Spinal cord (tissue), 9 donors: ENCODE measurements at regions not wholly inside any gene's neighbourhood (a gene's known extent, or its start where the extent isn't known, plus 50 kb on each side); places are given as distances from the start of the nearest gene placed in this dataset.
A peak's percentile ranks its signal among the peaks of the same experiment; 100 is the strongest.
"Not testable (repeated sequence)": the region's sequence is repeated elsewhere in the genome, so short reads cannot be mapped to it uniquely, and the experiment has no call there.

Experiments
- DNase-seq, 6 donors: peaks; one replicate each; pipeline versions ENCODE4 v3.0.0 to v3.0.0-alpha.2; 2013 to 2015; ENCODE audit warnings: low spot score in 6 of 6, low read depth in 4 of 6
- H3K27ac ChIP-seq: one replicate; pipeline ENCODE4 v1.5.1; 2013; ENCODE audit warnings: low read depth, low read length, control low read depth
- H3K27me3 ChIP-seq: one replicate; pipeline ENCODE4 v1.6.1; 2013; ENCODE audit warnings: low read length; ENCODE audit not compliant: control insufficient read depth, insufficient read depth
- H3K36me3 ChIP-seq: one replicate; pipeline ENCODE4 v1.6.1; 2013; ENCODE audit warnings: low read length; ENCODE audit not compliant: control insufficient read depth, insufficient read depth
- H3K4me1 ChIP-seq: one replicate; pipeline ENCODE4 v1.6.1; 2013; ENCODE audit warnings: low read length; ENCODE audit not compliant: control insufficient read depth, insufficient read depth
- H3K4me3 ChIP-seq: one replicate; pipeline ENCODE4 v1.5.1; 2013; ENCODE audit warnings: low read depth, low read length, control low read depth
- H3K9me3 ChIP-seq: one replicate; pipeline ENCODE4 v1.6.1; 2013; ENCODE audit warnings: low read length; ENCODE audit not compliant: control insufficient read depth, insufficient read depth
- WGBS: methylation state at CpG from one replicate; pipeline ENCODE4 v1.1.5; 2013; ENCODE audit warnings: missing lambda C conversion rate; ENCODE audit not compliant: insufficient coverage; 5-methylcytosine and 5-hydroxymethylcytosine counted together
- donor health status: healthy.

GRCh38 chr2:111669928-111670695 is 213.9 kb downstream of the ANAPC1 start:
- Histone ChIP-seq H3K9me3 (no peaks in the 10 kb centered on the region), H3K27ac (no peak overlapping the region), H3K27me3 (no peaks in the 10 kb centered on the region), H3K4me3 (no peak overlapping the region), H3K36me3 (no peaks in the 10 kb centered on the region), H3K4me1 (no peaks in the 10 kb centered on the region)
- 92% methylated on average over 6 of the region's 11 CpGs for WGBS
- DNase-seq, result no peak

- WGBS, result 91% methylated on average over 6 of the region's 6 CpGs
- H3K9me3 ChIP-seq, result no peaks in the 10 kb centered on the region
- DNase-seq, result no peak
- no peaks in the 10 kb centered on the region for H3K4me1 ChIP-seq
- no peak overlapping the region for H3K27ac ChIP-seq
- H3K27me3 ChIP-seq, result no peaks in the 10 kb centered on the region
- H3K4me3 ChIP-seq, result no peak overlapping the region
- H3K36me3 ChIP-seq, result no peaks in the 10 kb centered on the region
These were observed 213.2 kb downstream of the ANAPC1 start for GRCh38 chr2:111670776-111671175.

GRCh38 chr2:111671426-111672150 is 212.4 kb downstream of the ANAPC1 start:
- no peak overlapping the region for H3K4me3 ChIP-seq
- peak in 1 of 6 donors; percentile 52 for DNase-seq
- H3K4me1 ChIP-seq, result no peaks in the 10 kb centered on the region
- H3K9me3 ChIP-seq, result no peaks in the 10 kb centered on the region
- no peaks in the 10 kb centered on the region for H3K36me3 ChIP-seq
- 83% methylated on average over 8 of the region's 15 CpGs for WGBS
- no peaks in the 10 kb centered on the region for H3K27me3 ChIP-seq
- peak overlapping the region; percentile 58 for H3K27ac ChIP-seq

- WGBS, result 93% methylated on average over 3 of the region's 27 CpGs
- not testable (repeated sequence) for H3K4me3 ChIP-seq, H3K9me3 ChIP-seq, H3K27ac ChIP-seq, DNase-seq, H3K4me1 ChIP-seq, H3K36me3 ChIP-seq, H3K27me3 ChIP-seq
These were observed 211.4 kb downstream of the ANAPC1 start for GRCh38 chr2:111672641-111673040.

- Histone ChIP-seq H3K4me1 (peaks cover 4% of the 10 kb centered on the region), H3K27me3 (no peaks in the 10 kb centered on the region), H3K4me3 (no peak overlapping the region), H3K9me3 (no peaks in the 10 kb centered on the region), H3K27ac (no peak overlapping the region), H3K36me3 (no peaks in the 10 kb centered on the region)
- no peak for DNase-seq
- 72% methylated on average over 3 of the region's 4 CpGs for WGBS
These were observed 210.5 kb downstream of the ANAPC1 start for GRCh38 chr2:111673526-111673925.

GRCh38 chr2:111675419-111676194 is 208.4 kb downstream of the ANAPC1 start:
- Histone ChIP-seq H3K27ac (no peak overlapping the region), H3K36me3 (no peaks in the 10 kb centered on the region), H3K4me3 (no peak overlapping the region), H3K9me3 (no peaks in the 10 kb centered on the region), H3K4me1 (peaks cover 7% of the 10 kb centered on the region), H3K27me3 (no peaks in the 10 kb centered on the region)
- 97% methylated on average over 6 of the region's 10 CpGs for WGBS
- no peak for DNase-seq

- Histone ChIP-seq H3K36me3 (no peaks in the 10 kb centered on the region), H3K4me3 (no peak overlapping the region), H3K4me1 (peaks cover 7% of the 10 kb centered on the region), H3K9me3 (no peaks in the 10 kb centered on the region), H3K27ac (no peak overlapping the region), H3K27me3 (no peaks in the 10 kb centered on the region)
- DNase-seq, result peak in 2 of 6 donors; percentile 26 to 60
- WGBS, result 78% methylated on average over 1 of the region's 4 CpGs
These were observed 207.6 kb downstream of the ANAPC1 start for GRCh38 chr2:111676291-111676822.

- Histone ChIP-seq H3K4me3 (no peak overlapping the region), H3K27ac (no peak overlapping the region), H3K36me3 (no peaks in the 10 kb centered on the region), H3K4me1 (peaks cover 7% of the 10 kb centered on the region), H3K9me3 (no peaks in the 10 kb centered on the region), H3K27me3 (no peaks in the 10 kb centered on the region)
- 59% methylated on average over 7 of the region's 7 CpGs for WGBS
- DNase-seq, result peak in 1 of 6 donors; percentile 53
These were observed 205.8 kb downstream of the ANAPC1 start for GRCh38 chr2:111678161-111678560.

- Histone ChIP-seq H3K4me1 (peaks cover 7% of the 10 kb centered on the region), H3K4me3 (no peak overlapping the region), H3K36me3 (no peaks in the 10 kb centered on the region), H3K9me3 (no peaks in the 10 kb centered on the region), H3K27me3 (no peaks in the 10 kb centered on the region), H3K27ac (no peak overlapping the region)
- whole genome bisulfite sequencing, result 11% methylated on average over 2 of the region's 5 CpGs
- peak in 1 of 6 donors; percentile 72 for DNase-seq
These were observed 205.3 kb downstream of the ANAPC1 start for GRCh38 chr2:111678651-111679050.
